Tibial nerve (tissue), 4 donors: ENCODE measurements at regions not wholly inside any gene's neighbourhood (a gene's known extent, or its start where the extent isn't known, plus 50 kb on each side); places are given as distances from the start of the nearest gene placed in this dataset.

Experiments used
- CTCF ChIP-seq, 5 experiments: fragments of 200-600 bp in 3 of 5; fragments of 450-650 bp in 2 of 5; sonication (generic) in 3 of 5; IDR thresholded peaks; one replicate each; pipeline ENCODE4 v1.5.1; 2016 to 2019; ENCODE audit warnings: antibody characterized with exemption in 5 of 5, mild to moderate bottlenecking in 3 of 5, moderate library complexity in 2 of 5
- EP300 ChIP-seq, 2 donors: sonication (generic); formaldehyde crosslinking; IDR thresholded peaks; one replicate each; pipeline ENCODE4 v1.6.1; 2017; ENCODE audit warnings: antibody characterized with exemption in 2 of 2, mild to moderate bottlenecking in 1 of 2

- TF ChIP-seq EP300 (IDR thresholded peaks at IDR 0.05), result no peak
- TF ChIP-seq CTCF (IDR thresholded peaks at IDR 0.05), result no peak
These were observed 165.6 kb upstream of the POGK start for GRCh38 chr1:166673722-166674121.
